BLaER1 (cell line): ENCODE measurements at regions not wholly inside any gene's neighbourhood (a gene's known extent, or its start where the extent isn't known, plus 50 kb on each side); places are given as distances from the start of the nearest gene placed in this dataset.

Source experiments
- H3K27ac ChIP-seq: shearing (Covaris generic); formaldehyde crosslinking; 2 replicates; pipeline ENCODE4 v1.8.1; 2022
- H3K27me3 ChIP-seq: shearing (Covaris generic); formaldehyde crosslinking; 2 replicates; pipeline ENCODE4 v1.8.1; 2022
- H3K36me3 ChIP-seq: shearing (Covaris generic); formaldehyde crosslinking; 2 replicates; pipeline ENCODE4 v1.8.1; 2022
- H3K4me1 ChIP-seq: shearing (Covaris generic); formaldehyde crosslinking; 2 replicates; pipeline ENCODE4 v1.8.1; 2022
- H3K4me2 ChIP-seq: shearing (Covaris generic); formaldehyde crosslinking; 2 replicates; pipeline ENCODE4 v1.8.1; 2022
- H3K4me3 ChIP-seq: shearing (Covaris generic); formaldehyde crosslinking; 2 replicates; pipeline ENCODE4 v1.8.1; 2022
- H3K9ac ChIP-seq: shearing (Covaris generic); formaldehyde crosslinking; 2 replicates; pipeline ENCODE4 v1.8.1; 2022
- H3K9me3 ChIP-seq: shearing (Covaris generic); formaldehyde crosslinking; 2 replicates; pipeline ENCODE4 v1.8.1; 2022
- H4K20me1 ChIP-seq: shearing (Covaris generic); formaldehyde crosslinking; 2 replicates; pipeline ENCODE4 v1.8.1; 2022
- Cebpa-rat ChIP-seq: shearing (Covaris generic); IDR thresholded peaks from 2 replicates; pipeline ENCODE4 v1.8.1; 2022

- Histone ChIP-seq H3K4me2 (no peak overlapping the region), H3K27me3 (no peaks in the 10 kb centered on the region), H3K4me3 (no peak overlapping the region), H4K20me1 (no peaks in the 10 kb centered on the region), H3K4me1 (no peaks in the 10 kb centered on the region), H3K36me3 (no peaks in the 10 kb centered on the region), H3K9ac (no peak overlapping the region), H3K27ac (no peak overlapping the region), H3K9me3 (peaks cover 21% of the 10 kb centered on the region)
- no peak for TF ChIP-seq Cebpa-rat
Observed at GRCh38 chr14:37977481-37977880, 230.2 kb upstream of the SSTR1 start.

GRCh38 chr14:37985826-37986470 is 221.8 kb upstream of the SSTR1 start:
- no peak overlapping the region for H3K4me2 ChIP-seq
- TF ChIP-seq Cebpa-rat: no peak
- H3K36me3 ChIP-seq: no peaks in the 10 kb centered on the region
- no peaks in the 10 kb centered on the region for H4K20me1 ChIP-seq
- H3K4me1 ChIP-seq: no peaks in the 10 kb centered on the region
- no peak overlapping the region for H3K27ac ChIP-seq
- no peaks in the 10 kb centered on the region for H3K27me3 ChIP-seq
- no peak overlapping the region for H3K4me3 ChIP-seq
- peaks cover 13% of the 10 kb centered on the region for H3K9me3 ChIP-seq
- H3K9ac ChIP-seq: no peak overlapping the region

GRCh38 chr14:37988472-37988871 is 219.2 kb upstream of the SSTR1 start:
- Histone ChIP-seq H3K4me3 (no peak overlapping the region), H3K4me2 (no peak overlapping the region), H3K9ac (no peak overlapping the region), H3K27ac (no peak overlapping the region), H3K27me3 (no peaks in the 10 kb centered on the region), H3K4me1 (no peaks in the 10 kb centered on the region), H4K20me1 (no peaks in the 10 kb centered on the region), H3K36me3 (no peaks in the 10 kb centered on the region), H3K9me3 (no peaks in the 10 kb centered on the region)
- TF ChIP-seq Cebpa-rat: no peak

GRCh38 chr14:37991027-37991426 is 216.7 kb upstream of the SSTR1 start:
- TF ChIP-seq Cebpa-rat: no peak
- no peaks in the 10 kb centered on the region for H3K27me3 ChIP-seq
- H4K20me1 ChIP-seq: no peaks in the 10 kb centered on the region
- no peak overlapping the region for H3K27ac ChIP-seq
- no peak overlapping the region for H3K4me2 ChIP-seq
- H3K4me3 ChIP-seq: no peak overlapping the region
- H3K36me3 ChIP-seq: no peaks in the 10 kb centered on the region
- H3K9ac ChIP-seq: no peak overlapping the region
- H3K9me3 ChIP-seq: no peaks in the 10 kb centered on the region
- no peaks in the 10 kb centered on the region for H3K4me1 ChIP-seq

- no peak overlapping the region for H3K4me2 ChIP-seq
Observed at GRCh38 chr14:37992499-37992898, 215.2 kb upstream of the SSTR1 start.

GRCh38 chr14:37994846-37995372 is 212.8 kb upstream of the SSTR1 start:
- Histone ChIP-seq H3K9me3 (no peaks in the 10 kb centered on the region), H3K36me3 (no peaks in the 10 kb centered on the region), H3K9ac (no peak overlapping the region), H3K4me3 (no peak overlapping the region), H3K27me3 (no peaks in the 10 kb centered on the region), H3K27ac (no peak overlapping the region), H4K20me1 (no peaks in the 10 kb centered on the region), H3K4me1 (no peaks in the 10 kb centered on the region), H3K4me2 (no peak overlapping the region)
- no peak for TF ChIP-seq Cebpa-rat

More at GRCh38 chr14:37992499-37992898, 215.2 kb upstream of the SSTR1 start:
- Histone ChIP-seq H3K27me3 (no peaks in the 10 kb centered on the region), H3K4me3 (no peak overlapping the region), H3K9me3 (no peaks in the 10 kb centered on the region), H3K27ac (no peak overlapping the region), H3K9ac (no peak overlapping the region), H3K36me3 (no peaks in the 10 kb centered on the region), H3K4me1 (no peaks in the 10 kb centered on the region), H4K20me1 (no peaks in the 10 kb centered on the region)
- TF ChIP-seq Cebpa-rat: no peak

- Histone ChIP-seq H3K4me2 (no peak overlapping the region), H3K36me3 (no peaks in the 10 kb centered on the region), H3K27me3 (no peaks in the 10 kb centered on the region), H3K4me3 (no peak overlapping the region), H3K9me3 (no peaks in the 10 kb centered on the region), H3K27ac (no peak overlapping the region), H3K9ac (no peak overlapping the region), H4K20me1 (no peaks in the 10 kb centered on the region), H3K4me1 (no peaks in the 10 kb centered on the region)
- no peak for TF ChIP-seq Cebpa-rat
Observed at GRCh38 chr14:37997017-37997416, 210.7 kb upstream of the SSTR1 start.

- Histone ChIP-seq H3K27me3 (no peaks in the 10 kb centered on the region), H3K36me3 (no peaks in the 10 kb centered on the region), H3K4me1 (no peaks in the 10 kb centered on the region), H3K9ac (no peak overlapping the region), H3K27ac (no peak overlapping the region), H3K9me3 (no peaks in the 10 kb centered on the region), H3K4me2 (no peak overlapping the region), H4K20me1 (no peaks in the 10 kb centered on the region), H3K4me3 (no peak overlapping the region)
- no peak for TF ChIP-seq Cebpa-rat
Observed at GRCh38 chr14:38000340-38000739, 207.4 kb upstream of the SSTR1 start.

GRCh38 chr14:38001501-38001900 is 206.2 kb upstream of the SSTR1 start:
- no peaks in the 10 kb centered on the region for H3K4me1 ChIP-seq
- no peak overlapping the region for H3K27ac ChIP-seq
- H4K20me1 ChIP-seq: no peaks in the 10 kb centered on the region
- no peaks in the 10 kb centered on the region for H3K27me3 ChIP-seq
- H3K36me3 ChIP-seq: no peaks in the 10 kb centered on the region
- no peaks in the 10 kb centered on the region for H3K9me3 ChIP-seq
- H3K4me2 ChIP-seq: no peak overlapping the region
- no peak overlapping the region for H3K9ac ChIP-seq
- no peak overlapping the region for H3K4me3 ChIP-seq
- TF ChIP-seq Cebpa-rat: no peak

- H4K20me1 ChIP-seq: no peaks in the 10 kb centered on the region
- H3K4me2 ChIP-seq: no peak overlapping the region
- H3K9ac ChIP-seq: no peak overlapping the region
- H3K27me3 ChIP-seq: no peaks in the 10 kb centered on the region
- no peaks in the 10 kb centered on the region for H3K4me1 ChIP-seq
- no peak for TF ChIP-seq Cebpa-rat
- no peak overlapping the region for H3K27ac ChIP-seq
- no peaks in the 10 kb centered on the region for H3K9me3 ChIP-seq
- no peaks in the 10 kb centered on the region for H3K36me3 ChIP-seq
- no peak overlapping the region for H3K4me3 ChIP-seq
Observed at GRCh38 chr14:38003746-38004609, 203.7 kb upstream of the SSTR1 start.
